Thyroid gland (tissue), 4 donors: ENCODE measurements at regions not wholly inside any gene's neighbourhood (a gene's known extent, or its start where the extent isn't known, plus 50 kb on each side); places are given as distances from the start of the nearest gene placed in this dataset.
"Not testable (repeated sequence)": the region's sequence is repeated elsewhere in the genome, so short reads cannot be mapped to it uniquely, and the experiment has no call there.

Experiments
- DNase-seq, 2 donors: peaks; one replicate each; pipeline ENCODE4 v3.0.0-alpha.2; 2019
- H3K27ac ChIP-seq, 3 donors: fragments of 200-600 bp; sonication (generic); 1 replicate in 2 of 3; 2 replicates in 1 of 3; pipeline ENCODE4 v1.5.1; 2016 to 2019; ENCODE audit warnings: mild to moderate bottlenecking in 1 of 3, moderate library complexity in 1 of 3
- H3K27me3 ChIP-seq: fragments of 200-600 bp; sonication (generic); one replicate; pipeline ENCODE4 v1.5.1; 2019
- H3K36me3 ChIP-seq, 2 donors: fragments of 200-600 bp; sonication (generic); one replicate each; pipeline ENCODE4 v1.5.1; 2016 to 2019
- H3K4me1 ChIP-seq, 2 donors: fragments of 200-600 bp; sonication (generic); one replicate each; pipeline ENCODE4 v1.5.1; 2017 to 2019
- H3K4me3 ChIP-seq, 3 donors: fragments of 200-600 bp; sonication (generic); replicated peaks in 1 of 3; 1 replicate in 2 of 3; 2 replicates in 1 of 3; pipeline ENCODE4 v1.5.1; 2016; ENCODE audit warnings: mild to moderate bottlenecking in 1 of 3
- H3K9me3 ChIP-seq: fragments of 200-600 bp; sonication (generic); one replicate; pipeline ENCODE4 v1.5.1; 2017
- POLR2A ChIP-seq, 2 donors: fragments of 450-650 bp; IDR thresholded peaks; one replicate each; pipeline ENCODE4 v1.6.1; 2017; ENCODE audit warnings: antibody characterized with exemption in 2 of 2, mild to moderate bottlenecking in 2 of 2, moderate library complexity in 1 of 2
- WGBS, 2 donors: methylation state at CpG; one replicate each; pipeline ENCODE4 v1.1.5; 2017; 5-methylcytosine and 5-hydroxymethylcytosine counted together
- intact Hi-C: fragments of 100-400 bp; cut with DNase I; formaldehyde crosslinking; loops from one replicate; pipeline ENCODE4 v1.15.1; 2023
- TF ChIP-seq, protein P1 (sequence below), 6 experiments: fragments of 200-600 bp in 3 of 6; fragments of 450-650 bp in 3 of 6; sonication (generic) in 3 of 6; IDR thresholded peaks; one replicate each; pipeline ENCODE4 v1.5.1; 2016 to 2019; ENCODE audit warnings: antibody characterized with exemption in 6 of 6, mild to moderate bottlenecking in 2 of 6, inconsistent platforms in 1 of 6, moderate library complexity in 1 of 6

DNA sequence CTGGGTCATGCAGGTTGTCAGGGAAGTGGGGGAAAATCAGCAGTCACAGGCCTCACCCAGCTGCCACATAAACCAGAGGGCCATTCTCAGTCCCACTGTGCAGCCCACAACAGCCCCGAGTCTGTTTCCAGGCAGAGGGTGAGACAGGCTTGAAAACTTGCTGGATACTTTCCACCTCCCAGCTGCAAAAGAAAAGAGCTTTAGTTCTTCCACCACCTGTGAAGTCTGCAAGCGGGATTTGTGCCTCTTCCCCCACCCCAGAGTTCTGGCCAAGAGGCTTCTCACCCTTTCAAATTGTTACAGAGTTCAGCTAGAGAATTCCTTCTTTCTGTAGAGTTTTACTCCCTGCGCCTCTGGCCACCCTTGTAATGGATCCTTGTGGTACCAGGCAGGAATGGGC is 115.5 kb upstream of the ZDHHC15 start:
- intact Hi-C loops: no loop called here
- H3K4me3 ChIP-seq: no peak overlapping the region
- H3K9me3 ChIP-seq: no peaks in the 10 kb centered on the region
- H3K36me3 ChIP-seq: no peaks in the 10 kb centered on the region
- no peaks in the 10 kb centered on the region for H3K27me3 ChIP-seq
- TF ChIP-seq POLR2A (IDR thresholded peaks at IDR 0.05): no peak
- TF ChIP-seq, protein P1, sequence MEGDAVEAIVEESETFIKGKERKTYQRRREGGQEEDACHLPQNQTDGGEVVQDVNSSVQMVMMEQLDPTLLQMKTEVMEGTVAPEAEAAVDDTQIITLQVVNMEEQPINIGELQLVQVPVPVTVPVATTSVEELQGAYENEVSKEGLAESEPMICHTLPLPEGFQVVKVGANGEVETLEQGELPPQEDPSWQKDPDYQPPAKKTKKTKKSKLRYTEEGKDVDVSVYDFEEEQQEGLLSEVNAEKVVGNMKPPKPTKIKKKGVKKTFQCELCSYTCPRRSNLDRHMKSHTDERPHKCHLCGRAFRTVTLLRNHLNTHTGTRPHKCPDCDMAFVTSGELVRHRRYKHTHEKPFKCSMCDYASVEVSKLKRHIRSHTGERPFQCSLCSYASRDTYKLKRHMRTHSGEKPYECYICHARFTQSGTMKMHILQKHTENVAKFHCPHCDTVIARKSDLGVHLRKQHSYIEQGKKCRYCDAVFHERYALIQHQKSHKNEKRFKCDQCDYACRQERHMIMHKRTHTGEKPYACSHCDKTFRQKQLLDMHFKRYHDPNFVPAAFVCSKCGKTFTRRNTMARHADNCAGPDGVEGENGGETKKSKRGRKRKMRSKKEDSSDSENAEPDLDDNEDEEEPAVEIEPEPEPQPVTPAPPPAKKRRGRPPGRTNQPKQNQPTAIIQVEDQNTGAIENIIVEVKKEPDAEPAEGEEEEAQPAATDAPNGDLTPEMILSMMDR (IDR thresholded peaks at IDR 0.05): no peak
- no peak for DNase-seq
- no peak overlapping the region for H3K27ac ChIP-seq
- WGBS, 2 donors: 80 to 100% methylated on average over 2 to 3 of the region's 3 CpGs
- no peaks in the 10 kb centered on the region for H3K4me1 ChIP-seq

DNA sequence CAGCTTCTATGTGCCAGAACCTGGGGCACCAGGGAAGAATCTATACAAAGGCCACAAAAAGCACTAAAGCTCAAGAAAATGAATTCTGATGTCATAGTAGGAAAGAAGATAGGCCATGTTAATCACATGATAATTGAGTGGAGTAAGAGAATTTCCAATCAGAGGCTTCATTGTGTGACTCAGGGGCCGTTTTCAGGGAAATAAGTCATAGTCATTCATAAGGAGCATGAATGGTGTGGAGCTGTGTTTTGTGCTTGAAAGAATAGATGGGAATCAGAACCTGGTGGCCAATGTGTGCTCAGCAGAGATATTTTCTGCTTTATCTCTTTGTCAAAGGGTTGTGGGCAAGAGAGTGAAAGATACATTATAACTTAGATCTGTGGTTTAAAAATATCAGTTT is 102.4 kb upstream of the ZDHHC15 start:
- no peaks in the 10 kb centered on the region for H3K27me3 ChIP-seq
- no peak for DNase-seq
- no peaks in the 10 kb centered on the region for H3K4me1 ChIP-seq
- H3K36me3 ChIP-seq: no peaks in the 10 kb centered on the region
- intact Hi-C loops: no loop called here
- H3K9me3 ChIP-seq: no peaks in the 10 kb centered on the region
- TF ChIP-seq POLR2A (IDR thresholded peaks at IDR 0.05): no peak
- TF ChIP-seq, protein P1 (IDR thresholded peaks at IDR 0.05): no peak
- WGBS, 2 donors: 67 to 69% methylated on average over 1 of the region's 1 CpG
- no peak overlapping the region for H3K27ac ChIP-seq
- H3K4me3 ChIP-seq: no peak overlapping the region

DNA sequence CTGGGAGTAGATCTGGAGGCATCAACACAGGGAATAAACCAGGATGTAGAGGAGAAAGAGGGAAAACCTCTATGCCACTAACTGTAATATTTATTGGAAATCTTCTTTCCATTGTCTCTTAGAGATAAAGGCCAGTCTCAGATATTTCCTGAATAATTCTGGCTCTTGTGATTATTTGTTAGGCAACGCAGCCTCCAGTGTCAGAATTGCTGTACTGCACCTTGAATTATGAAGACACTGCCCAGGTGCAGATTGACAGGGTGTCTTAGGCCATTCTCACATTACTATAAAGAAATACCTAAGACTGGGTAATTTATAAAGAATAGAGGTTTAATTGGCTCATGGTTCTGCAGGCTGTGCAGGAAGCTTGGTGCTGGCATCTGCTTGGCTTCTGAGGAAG is 100.7 kb upstream of the ZDHHC15 start:
- TF ChIP-seq POLR2A (IDR thresholded peaks at IDR 0.05): no peak
- TF ChIP-seq, protein P1 (IDR thresholded peaks at IDR 0.05): peak in 1 of 6 experiments; percentile 22
- Histone ChIP-seq H3K36me3 (no peaks in the 10 kb centered on the region), H3K27ac (no peak overlapping the region), H3K4me3 (no peak overlapping the region), H3K27me3 (no peaks in the 10 kb centered on the region), H3K4me1 (no peaks in the 10 kb centered on the region), H3K9me3 (no peaks in the 10 kb centered on the region)
- 67 to 77% methylated on average over 1 of the region's 1 CpG for WGBS, 2 donors
- DNase-seq: no peak
- intact Hi-C loops: no loop called here

DNA sequence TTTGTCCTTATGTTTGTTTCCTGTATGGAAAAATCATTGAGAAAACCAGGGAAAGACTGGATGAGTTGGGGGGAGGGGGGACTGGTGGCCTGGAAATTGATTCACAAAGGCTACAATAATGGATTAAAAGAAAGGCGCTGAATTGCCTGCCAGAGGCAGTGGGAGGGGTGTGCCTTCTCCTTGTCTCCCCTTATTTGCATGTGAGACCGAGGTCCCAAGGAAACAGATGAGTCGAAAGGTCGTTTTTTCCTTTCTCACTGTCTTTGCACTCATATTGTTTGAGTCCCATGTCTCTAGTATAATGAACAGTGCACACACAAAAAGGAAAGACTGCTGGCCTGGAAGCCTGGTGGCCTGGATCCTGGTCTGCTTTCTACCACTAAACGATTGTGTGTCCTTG is 86.6 kb upstream of the ZDHHC15 start:
- intact Hi-C loops: no loop called here
- no peak overlapping the region for H3K4me3 ChIP-seq
- DNase-seq: no peak
- no peak for TF ChIP-seq POLR2A (IDR thresholded peaks at IDR 0.05)
- TF ChIP-seq, protein P1 (IDR thresholded peaks at IDR 0.05): no peak
- H3K27me3 ChIP-seq: no peaks in the 10 kb centered on the region
- H3K36me3 ChIP-seq: no peaks in the 10 kb centered on the region
- WGBS, 2 donors: 53 to 71% methylated on average over 5 of the region's 5 CpGs
- H3K4me1 ChIP-seq: no peaks in the 10 kb centered on the region
- H3K27ac ChIP-seq: no peak overlapping the region
- H3K9me3 ChIP-seq: no peaks in the 10 kb centered on the region

DNA sequence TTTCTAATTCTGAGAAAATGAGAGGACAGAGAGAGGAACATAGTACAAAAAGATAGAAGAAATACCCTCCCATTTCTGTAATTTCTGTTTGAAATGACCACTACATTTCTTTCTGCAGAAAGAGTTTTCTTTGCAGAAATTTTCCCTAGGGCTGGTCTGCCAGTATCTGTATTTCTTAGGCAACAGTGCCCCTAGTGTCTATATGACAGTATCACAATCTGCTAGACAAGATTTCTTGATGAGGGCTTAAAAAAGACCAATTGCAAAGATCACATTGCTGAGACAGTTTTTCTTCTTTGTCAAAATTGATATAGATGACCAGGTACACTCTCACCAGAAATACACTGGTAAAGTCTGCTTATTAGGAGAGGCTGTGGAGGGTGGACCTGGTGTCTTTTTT is 81.0 kb upstream of the ZDHHC15 start:
- Histone ChIP-seq H3K27ac (no peak overlapping the region), H3K36me3 (no peaks in the 10 kb centered on the region), H3K9me3 (no peaks in the 10 kb centered on the region), H3K4me1 (no peaks in the 10 kb centered on the region), H3K27me3 (no peaks in the 10 kb centered on the region), H3K4me3 (no peak overlapping the region)
- DNase-seq: no peak
- TF ChIP-seq, protein P1 (IDR thresholded peaks at IDR 0.05): peak; percentile 30 to 65 (median 42)
- TF ChIP-seq POLR2A (IDR thresholded peaks at IDR 0.05): no peak
- intact Hi-C loops: no loop called here

DNA sequence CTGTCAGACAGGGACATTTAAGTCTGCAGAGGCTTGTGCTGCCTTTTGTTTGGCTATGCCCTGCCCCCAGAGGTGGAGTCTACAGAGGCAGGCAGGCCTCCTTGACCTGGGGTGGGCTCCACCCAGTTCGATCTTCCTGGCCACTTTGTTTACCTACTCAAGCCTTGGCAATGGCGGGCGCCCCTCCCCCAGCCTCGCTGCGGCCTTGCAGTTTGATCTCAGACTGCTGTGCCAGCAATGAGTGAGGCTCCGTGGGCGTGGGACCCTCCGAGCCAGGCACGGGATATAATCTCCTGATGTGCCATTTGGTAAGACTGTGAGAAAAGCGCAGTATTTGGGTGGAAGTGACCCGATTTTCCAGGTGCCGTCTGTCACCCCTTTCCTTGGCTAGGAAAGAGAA is 79.2 kb upstream of the ZDHHC15 start:
- 100% methylated on average over 3 to 7 of the region's 12 CpGs for WGBS, 2 donors
- H3K4me3 ChIP-seq, H3K9me3 ChIP-seq, H3K27ac ChIP-seq, intact Hi-C loops, H3K4me1 ChIP-seq, DNase-seq, H3K27me3 ChIP-seq, H3K36me3 ChIP-seq: not testable (repeated sequence)
